ENCODE measurements at regions not wholly inside any gene's neighbourhood (a gene's known extent, or its start where the extent isn't known, plus 50 kb on each side); places are given as distances from the start of the nearest gene placed in this dataset.

DNA sequence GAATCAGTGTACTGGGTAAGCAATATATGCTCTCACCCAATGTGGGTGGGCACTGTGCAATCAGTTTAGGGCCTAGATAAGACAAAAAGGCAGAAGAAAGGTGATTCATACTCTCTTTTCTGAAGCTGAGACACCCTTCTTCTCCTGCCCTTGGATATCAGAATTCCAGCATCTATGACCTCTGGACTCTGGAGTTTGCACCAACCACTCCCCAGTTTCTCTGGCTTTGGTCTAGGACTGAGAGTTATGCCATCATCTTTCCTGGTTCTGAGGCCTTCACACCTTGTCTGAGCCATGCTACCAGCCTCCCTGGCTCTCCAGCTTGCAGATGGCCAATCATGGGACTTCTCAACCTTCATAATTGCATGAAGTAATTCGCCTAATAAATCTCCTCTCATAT lies 724.6 kb upstream of the TYRP1 start:
- Mint-ChIP-seq H3K9me3 (ENCODE audit: low read depth) (peaks cover 4% of the 10 kb centered on the region), H3K27ac (no peak overlapping the region), H3K4me3 (no peak overlapping the region), H3K4me1 (no peaks in the 10 kb centered on the region), H3K36me3 (no peaks in the 10 kb centered on the region), H3K27me3 (no peaks in the 10 kb centered on the region)
- DNase-seq (no peak), ATAC-seq (no peak)
- CTCF ChIA-PET, result no interaction called here

GRCh38 chr9:11973011-11973410 lies 720.2 kb upstream of the TYRP1 start:
- Mint-ChIP-seq H3K4me3 (no peak overlapping the region), H3K9me3 (ENCODE audit: low read depth) (peaks cover 2% of the 10 kb centered on the region), H3K27me3 (no peaks in the 10 kb centered on the region), H3K4me1 (no peaks in the 10 kb centered on the region), H3K27ac (no peak overlapping the region), H3K36me3 (no peaks in the 10 kb centered on the region)
- CTCF ChIA-PET, result no interaction called here
- ATAC-seq (no peak), DNase-seq (no peak)

DNA sequence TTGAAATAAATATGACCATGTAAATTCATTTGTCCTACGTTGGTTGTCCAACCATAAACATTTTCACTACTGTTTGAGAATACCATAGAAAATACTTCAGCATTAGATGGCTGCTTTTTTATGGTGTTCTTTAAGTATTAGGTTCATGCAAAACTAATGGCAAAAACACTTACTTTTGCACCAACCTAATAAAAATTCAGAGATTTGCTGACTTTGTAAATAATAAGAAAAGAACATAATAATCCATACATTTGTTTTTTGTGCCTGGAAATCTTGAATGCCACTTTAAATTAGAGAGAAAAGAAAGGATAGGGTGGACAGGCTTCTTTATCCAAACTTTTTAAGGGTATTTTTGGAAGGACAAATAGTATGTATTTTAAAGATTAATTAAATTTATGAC lies 719.7 kb upstream of the TYRP1 start:
- peaks cover 2% of the 10 kb centered on the region for H3K9me3 Mint-ChIP-seq (ENCODE audit: low read depth)
- DNase-seq, result no peak
- no peaks in the 10 kb centered on the region for H3K4me1 Mint-ChIP-seq
- no peaks in the 10 kb centered on the region for H3K27me3 Mint-ChIP-seq
- no peak overlapping the region for H3K27ac Mint-ChIP-seq
- ATAC-seq, result no peak
- no peak overlapping the region for H3K4me3 Mint-ChIP-seq
- H3K36me3 Mint-ChIP-seq, result no peaks in the 10 kb centered on the region
- CTCF ChIA-PET, result no interaction called here

DNA sequence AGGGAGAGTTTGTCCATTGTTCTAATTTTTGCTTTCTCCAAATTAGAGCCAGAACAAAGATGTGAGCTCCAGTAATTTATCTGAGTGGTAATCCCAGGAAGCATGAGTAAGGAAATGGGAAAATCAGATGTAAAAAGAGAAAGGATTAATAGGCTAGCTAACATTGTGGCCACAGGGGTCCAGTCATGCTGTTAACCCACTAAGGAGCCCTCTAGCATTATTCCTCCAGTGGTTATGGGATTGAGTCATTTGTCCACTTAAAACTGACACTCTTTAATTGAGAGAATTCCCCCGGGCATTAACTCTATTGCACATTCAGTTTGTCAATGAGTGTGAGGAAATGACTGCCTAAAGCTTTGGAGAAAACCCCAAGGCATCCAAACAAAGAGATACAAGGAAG lies 700.3 kb upstream of the TYRP1 start:
- H3K4me1 Mint-ChIP-seq, result no peaks in the 10 kb centered on the region
- DNase-seq (no peak), ATAC-seq (no peak)
- no peak overlapping the region for H3K27ac Mint-ChIP-seq
- CTCF ChIA-PET, result no interaction called here
- H3K4me3 Mint-ChIP-seq, result no peak overlapping the region
- H3K9me3 Mint-ChIP-seq (ENCODE audit: low read depth), result peaks cover 6% of the 10 kb centered on the region
- H3K36me3 Mint-ChIP-seq, result no peaks in the 10 kb centered on the region
- no peaks in the 10 kb centered on the region for H3K27me3 Mint-ChIP-seq

DNA sequence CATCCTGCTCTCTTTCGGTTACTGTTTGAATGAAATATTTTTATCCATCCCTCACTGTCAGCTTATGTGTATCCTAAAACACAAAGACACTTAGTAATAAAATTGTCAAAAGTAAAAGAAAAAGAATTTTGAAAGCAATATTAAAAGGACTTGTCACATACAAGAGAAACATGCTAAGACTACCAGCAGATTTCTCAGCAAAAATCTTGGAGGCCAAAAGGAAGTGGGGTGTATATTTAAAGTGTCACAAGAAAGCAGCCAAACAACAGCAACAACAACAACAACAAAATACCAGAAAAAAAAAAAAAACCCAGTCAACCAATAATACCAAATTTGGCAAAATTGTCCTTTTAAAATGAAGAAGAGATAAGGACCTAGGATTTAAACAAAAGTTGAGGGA lies 678.7 kb upstream of the TYRP1 start:
- ATAC-seq (no peak), DNase-seq (no peak)
- Mint-ChIP-seq H3K4me3 (no peak overlapping the region), H3K27me3 (no peaks in the 10 kb centered on the region), H3K27ac (no peak overlapping the region), H3K36me3 (no peaks in the 10 kb centered on the region), H3K4me1 (no peaks in the 10 kb centered on the region), H3K9me3 (ENCODE audit: low read depth) (peaks cover 12% of the 10 kb centered on the region)
- CTCF ChIA-PET, result no interaction called here

GRCh38 chr9:12054235-12054634 lies 639.0 kb upstream of the TYRP1 start:
- no peaks in the 10 kb centered on the region for H3K36me3 Mint-ChIP-seq
- CTCF ChIA-PET, result no interaction called here
- peaks cover 22% of the 10 kb centered on the region for H3K9me3 Mint-ChIP-seq (ENCODE audit: low read depth)

DNA sequence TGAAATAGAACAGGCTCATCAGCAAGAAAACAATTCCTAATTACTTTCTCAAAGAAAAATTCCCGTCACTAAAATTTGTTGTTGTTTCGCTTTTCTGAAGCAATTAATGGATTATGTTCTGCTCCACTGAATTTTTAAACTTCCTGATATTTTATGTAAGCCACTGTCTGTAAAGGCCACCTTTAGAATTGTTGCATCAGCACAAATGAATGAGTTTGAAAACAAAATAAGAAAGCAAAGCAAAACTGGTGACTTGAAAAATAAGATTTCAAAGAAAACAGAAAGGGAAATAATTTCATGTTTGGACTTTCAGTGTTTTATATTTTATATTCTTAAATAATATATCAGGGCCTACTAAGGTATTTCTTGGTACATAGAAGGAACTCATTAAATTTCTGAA lies 636.3 kb upstream of the TYRP1 start:
- H3K4me1 Mint-ChIP-seq, result no peaks in the 10 kb centered on the region
- no peak overlapping the region for H3K27ac Mint-ChIP-seq
- ATAC-seq (no peak), DNase-seq (no peak)
- H3K4me3 Mint-ChIP-seq, result no peak overlapping the region
- CTCF ChIA-PET, result no interaction called here
- H3K36me3 Mint-ChIP-seq, result no peaks in the 10 kb centered on the region
- H3K27me3 Mint-ChIP-seq, result no peaks in the 10 kb centered on the region
- peaks cover 28% of the 10 kb centered on the region for H3K9me3 Mint-ChIP-seq (ENCODE audit: low read depth)

More at GRCh38 chr9:12054235-12054634, 639.0 kb upstream of the TYRP1 start:
- no peak for ATAC-seq
- H3K4me1 Mint-ChIP-seq, result no peaks in the 10 kb centered on the region
- H3K27me3 Mint-ChIP-seq, result no peaks in the 10 kb centered on the region
- no peak overlapping the region for H3K4me3 Mint-ChIP-seq
- DNase-seq, result no peak
- no peak overlapping the region for H3K27ac Mint-ChIP-seq

- DNase-seq, result no peak
- no peak overlapping the region for H3K27ac Mint-ChIP-seq
- H3K27me3 Mint-ChIP-seq, result no peaks in the 10 kb centered on the region
- no peak for ATAC-seq
- H3K9me3 Mint-ChIP-seq (ENCODE audit: low read depth), result peaks cover 14% of the 10 kb centered on the region
- no peak overlapping the region for H3K4me3 Mint-ChIP-seq
- H3K36me3 Mint-ChIP-seq, result no peaks in the 10 kb centered on the region
- CTCF ChIA-PET, result no interaction called here
- H3K4me1 Mint-ChIP-seq, result no peaks in the 10 kb centered on the region
These were observed 633.1 kb upstream of the TYRP1 start for GRCh38 chr9:12060067-12060466.

GRCh38 chr9:12060811-12061210 lies 632.4 kb upstream of the TYRP1 start:
- Mint-ChIP-seq H3K9me3 (ENCODE audit: low read depth) (peaks cover 14% of the 10 kb centered on the region), H3K27ac (no peak overlapping the region), H3K27me3 (no peaks in the 10 kb centered on the region), H3K36me3 (no peaks in the 10 kb centered on the region), H3K4me1 (no peaks in the 10 kb centered on the region), H3K4me3 (no peak overlapping the region)
- no peak for DNase-seq
- CTCF ChIA-PET, result no interaction called here
- no peak for ATAC-seq

DNA sequence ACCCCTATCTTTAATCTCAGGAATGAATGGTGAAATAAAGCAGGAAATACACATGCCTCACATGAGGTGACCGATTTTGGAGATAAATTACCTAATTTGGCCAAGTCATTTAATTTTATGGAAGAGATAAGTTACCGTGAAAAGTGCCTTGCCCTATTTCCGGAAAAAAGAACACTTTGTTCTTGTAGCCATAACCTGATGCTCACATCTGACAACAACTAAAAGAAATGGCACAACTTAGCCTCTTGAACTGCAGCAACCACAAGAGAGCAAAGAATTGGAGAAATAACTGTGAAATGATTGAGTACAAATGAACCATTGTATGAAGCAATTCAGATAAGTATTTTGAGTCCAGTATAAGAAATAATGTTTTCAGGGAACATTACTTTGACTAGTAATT lies 628.1 kb upstream of the TYRP1 start:
- no peak for ATAC-seq
- Mint-ChIP-seq H3K9me3 (ENCODE audit: low read depth) (peaks cover 10% of the 10 kb centered on the region), H3K4me1 (no peaks in the 10 kb centered on the region)

DNA sequence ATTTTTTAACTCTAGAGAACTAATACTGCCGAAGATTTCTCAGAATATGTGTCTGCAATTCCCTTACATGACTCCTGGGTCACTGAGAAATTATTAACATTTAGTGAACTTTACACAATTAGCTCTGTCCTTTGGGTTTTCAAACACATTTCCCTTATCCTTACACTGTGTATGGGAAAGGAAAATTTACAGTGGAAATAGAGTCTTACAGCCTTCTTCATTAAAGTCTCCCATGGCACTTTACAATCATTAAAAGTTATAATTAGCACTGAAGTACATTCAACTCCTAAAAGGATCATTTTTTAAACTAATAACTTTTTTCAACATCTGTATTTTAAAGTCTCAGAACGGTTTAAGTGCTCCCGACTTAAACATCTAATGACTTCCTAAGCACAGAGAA lies 627.5 kb upstream of the TYRP1 start:
- H3K9me3 Mint-ChIP-seq (ENCODE audit: low read depth), result peaks cover 10% of the 10 kb centered on the region

More for the DNA sequence above, 628.1 kb upstream of the TYRP1 start:
- H3K36me3 Mint-ChIP-seq, result no peaks in the 10 kb centered on the region
- DNase-seq, result no peak
- CTCF ChIA-PET, result no interaction called here
- no peak overlapping the region for H3K27ac Mint-ChIP-seq
- H3K4me3 Mint-ChIP-seq, result no peak overlapping the region
- H3K27me3 Mint-ChIP-seq, result no peaks in the 10 kb centered on the region

GRCh38 chr9:12066455-12067035 lies 626.6 kb upstream of the TYRP1 start:
- CTCF ChIA-PET, result no interaction called here

More for the DNA sequence above, 627.5 kb upstream of the TYRP1 start:
- no peak overlapping the region for H3K27ac Mint-ChIP-seq
- CTCF ChIA-PET, result no interaction called here
- no peaks in the 10 kb centered on the region for H3K27me3 Mint-ChIP-seq
- H3K36me3 Mint-ChIP-seq, result no peaks in the 10 kb centered on the region
- ATAC-seq, result no peak
- H3K4me3 Mint-ChIP-seq, result no peak overlapping the region
- DNase-seq, result no peak
- H3K4me1 Mint-ChIP-seq, result no peaks in the 10 kb centered on the region

GRCh38 chr9:12069366-12069765 lies 623.8 kb upstream of the TYRP1 start:
- CTCF ChIA-PET, result no interaction called here
- H3K4me3 Mint-ChIP-seq, result no peak overlapping the region
- H3K36me3 Mint-ChIP-seq, result no peaks in the 10 kb centered on the region
- H3K4me1 Mint-ChIP-seq, result no peaks in the 10 kb centered on the region
- no peak for ATAC-seq
- DNase-seq, result no peak
- peaks cover 18% of the 10 kb centered on the region for H3K9me3 Mint-ChIP-seq (ENCODE audit: low read depth)
- H3K27me3 Mint-ChIP-seq, result no peaks in the 10 kb centered on the region
- no peak overlapping the region for H3K27ac Mint-ChIP-seq

More at GRCh38 chr9:12066455-12067035, 626.6 kb upstream of the TYRP1 start:
- no peak for ATAC-seq
- no peaks in the 10 kb centered on the region for H3K27me3 Mint-ChIP-seq
- H3K27ac Mint-ChIP-seq, result no peak overlapping the region
- H3K4me1 Mint-ChIP-seq, result no peaks in the 10 kb centered on the region
- DNase-seq, result no peak
- no peak overlapping the region for H3K4me3 Mint-ChIP-seq
- H3K9me3 Mint-ChIP-seq (ENCODE audit: low read depth), result peaks cover 12% of the 10 kb centered on the region
- H3K36me3 Mint-ChIP-seq, result no peaks in the 10 kb centered on the region

- Mint-ChIP-seq H3K4me3 (no peak overlapping the region), H3K27me3 (no peaks in the 10 kb centered on the region), H3K27ac (no peak overlapping the region), H3K9me3 (ENCODE audit: low read depth) (peaks cover 9% of the 10 kb centered on the region), H3K36me3 (no peaks in the 10 kb centered on the region), H3K4me1 (no peaks in the 10 kb centered on the region)
- CTCF ChIA-PET, result no interaction called here
- ATAC-seq (no peak), DNase-seq (no peak)
These were observed 607.8 kb upstream of the TYRP1 start for GRCh38 chr9:12085399-12085798.

Measured in activated CD8-positive, alpha-beta memory T cell treated with anti-CD3 and anti-CD28 coated beads, Interleukin-2, amount 10 ng/mL, durations not matched to agents 7 days and 5 days (primary cell).